Rectal smooth muscle tissue (tissue), 1 donor: ENCODE measurements at regions not wholly inside any gene's neighbourhood (a gene's known extent, or its start where the extent isn't known, plus 50 kb on each side); places are given as distances from the start of the nearest gene placed in this dataset.

Source experiments
- H3K27ac ChIP-seq: one replicate; pipeline ENCODE4 v1.7.0; 2013; ENCODE audit warnings: low read depth, low read length, inconsistent platforms
- H3K27me3 ChIP-seq: one replicate; pipeline ENCODE4 v1.7.0; 2013; ENCODE audit warnings: low read length; ENCODE audit not compliant: control insufficient read depth, insufficient read depth
- H3K36me3 ChIP-seq: one replicate; pipeline ENCODE4 v1.7.0; 2013; ENCODE audit warnings: low read length; ENCODE audit not compliant: control insufficient read depth, insufficient read depth
- H3K4me1 ChIP-seq: one replicate; pipeline ENCODE4 v1.7.0; 2013; ENCODE audit warnings: low read length; ENCODE audit not compliant: control insufficient read depth, insufficient read depth
- H3K4me3 ChIP-seq: one replicate; pipeline ENCODE4 v1.7.0; 2013; ENCODE audit warnings: low read length
- H3K9ac ChIP-seq: one replicate; pipeline ENCODE4 v1.7.0; 2013; ENCODE audit warnings: low read length

GRCh38 chr14:61847861-61848260 lies 85.6 kb downstream of the SNAPC1 start:
- no peaks in the 10 kb centered on the region for H3K36me3 ChIP-seq
- H3K4me3 ChIP-seq = no peak overlapping the region
- no peaks in the 10 kb centered on the region for H3K27me3 ChIP-seq
- no peaks in the 10 kb centered on the region for H3K4me1 ChIP-seq
- no peak overlapping the region for H3K27ac ChIP-seq
- H3K9ac ChIP-seq = no peak overlapping the region

GRCh38 chr14:61854898-61855297 lies 92.7 kb downstream of the SNAPC1 start:
- Histone ChIP-seq H3K36me3 (no peaks in the 10 kb centered on the region), H3K9ac (no peak overlapping the region), H3K4me3 (no peak overlapping the region), H3K27ac (no peak overlapping the region), H3K4me1 (no peaks in the 10 kb centered on the region), H3K27me3 (no peaks in the 10 kb centered on the region)

GRCh38 chr14:61860294-61860918 lies 98.2 kb downstream of the SNAPC1 start:
- Histone ChIP-seq H3K27me3 (no peaks in the 10 kb centered on the region), H3K36me3 (no peaks in the 10 kb centered on the region), H3K4me3 (no peak overlapping the region), H3K9ac (no peak overlapping the region), H3K4me1 (no peaks in the 10 kb centered on the region), H3K27ac (no peak overlapping the region)

DNA sequence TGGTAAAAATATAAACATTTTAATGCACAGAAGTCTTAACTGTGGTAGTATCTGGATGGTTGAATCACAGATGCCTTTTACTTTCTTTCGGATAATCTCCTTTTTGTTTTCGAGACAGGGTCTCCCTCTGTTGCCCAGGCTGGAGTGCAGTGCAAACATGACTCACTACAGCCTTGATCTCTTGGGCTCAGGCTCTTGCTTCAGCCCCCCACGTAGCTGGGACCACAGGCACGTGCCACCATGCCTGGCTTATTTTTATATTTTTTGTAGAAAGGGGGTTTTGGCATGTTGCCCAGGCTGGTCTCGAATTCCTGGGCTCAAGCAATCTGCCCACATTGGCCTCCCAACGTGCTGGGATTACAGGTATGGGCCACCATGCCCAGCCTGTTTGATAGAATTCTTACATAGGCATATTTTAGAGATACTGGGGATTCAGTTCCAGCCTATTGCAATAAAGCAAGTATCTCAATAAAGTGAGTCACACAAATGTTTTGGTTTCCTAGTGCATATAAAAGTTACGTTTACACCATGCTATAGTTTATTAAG lies 99.2 kb downstream of the SNAPC1 start:
- no peaks in the 10 kb centered on the region for H3K36me3 ChIP-seq
- no peak overlapping the region for H3K27ac ChIP-seq
- no peaks in the 10 kb centered on the region for H3K27me3 ChIP-seq
- H3K9ac ChIP-seq = no peak overlapping the region
- H3K4me1 ChIP-seq = no peaks in the 10 kb centered on the region
- no peak overlapping the region for H3K4me3 ChIP-seq

GRCh38 chr14:61864329-61864898 lies 102.2 kb downstream of the SNAPC1 start:
- H3K9ac ChIP-seq = no peak overlapping the region
- no peak overlapping the region for H3K4me3 ChIP-seq
- H3K27ac ChIP-seq = no peak overlapping the region
- H3K4me1 ChIP-seq = no peaks in the 10 kb centered on the region
- no peaks in the 10 kb centered on the region for H3K27me3 ChIP-seq
- H3K36me3 ChIP-seq = no peaks in the 10 kb centered on the region

DNA sequence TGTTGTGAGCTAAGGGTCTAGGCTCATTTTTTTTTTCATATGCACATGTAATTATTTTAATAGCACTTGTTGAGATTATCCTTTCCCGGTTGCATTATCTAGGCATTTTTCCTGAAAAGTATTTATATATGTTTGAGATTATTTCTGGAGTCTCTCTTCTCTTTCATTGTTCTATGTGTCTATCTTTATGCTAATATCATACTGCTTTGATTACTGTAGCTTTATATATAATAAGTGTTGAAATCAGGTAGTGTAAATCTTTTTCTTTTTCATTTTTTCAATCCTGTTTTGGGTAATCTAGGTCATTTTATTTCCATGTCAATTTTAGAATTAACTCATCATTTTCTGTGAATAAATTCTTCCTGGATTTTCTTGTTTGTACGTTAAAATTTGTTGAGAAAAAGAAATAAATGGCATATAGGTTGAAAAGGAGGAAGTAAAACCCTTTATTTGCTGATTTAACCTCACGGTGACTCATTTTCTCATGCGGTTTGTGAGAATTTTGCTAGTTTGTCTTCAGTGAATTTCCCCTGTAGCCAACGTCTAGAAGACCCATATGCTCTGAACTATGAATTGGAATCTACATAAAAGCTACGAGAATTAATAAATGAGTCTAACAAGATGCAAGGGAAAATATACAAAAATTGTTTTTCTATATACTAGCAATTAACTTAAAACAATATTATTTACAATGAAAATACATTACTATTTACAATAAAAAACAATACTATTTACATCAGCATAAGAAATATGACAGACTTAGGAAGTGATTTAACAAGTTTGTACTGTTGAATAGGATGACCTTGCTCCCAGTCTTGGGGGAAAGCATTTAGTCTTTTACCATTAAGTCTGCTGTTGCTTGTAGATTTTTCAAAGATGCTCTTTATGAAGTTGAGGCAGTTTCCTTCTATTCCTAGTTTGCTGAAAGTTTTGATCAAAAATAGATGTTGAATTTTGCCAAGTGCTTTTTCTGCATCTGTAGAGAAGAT lies 105.0 kb downstream of the SNAPC1 start:
- no peak overlapping the region for H3K27ac ChIP-seq
- no peaks in the 10 kb centered on the region for H3K4me1 ChIP-seq
- H3K27me3 ChIP-seq = no peaks in the 10 kb centered on the region
- H3K9ac ChIP-seq = no peak overlapping the region
- no peaks in the 10 kb centered on the region for H3K36me3 ChIP-seq
- H3K4me3 ChIP-seq = no peak overlapping the region

DNA sequence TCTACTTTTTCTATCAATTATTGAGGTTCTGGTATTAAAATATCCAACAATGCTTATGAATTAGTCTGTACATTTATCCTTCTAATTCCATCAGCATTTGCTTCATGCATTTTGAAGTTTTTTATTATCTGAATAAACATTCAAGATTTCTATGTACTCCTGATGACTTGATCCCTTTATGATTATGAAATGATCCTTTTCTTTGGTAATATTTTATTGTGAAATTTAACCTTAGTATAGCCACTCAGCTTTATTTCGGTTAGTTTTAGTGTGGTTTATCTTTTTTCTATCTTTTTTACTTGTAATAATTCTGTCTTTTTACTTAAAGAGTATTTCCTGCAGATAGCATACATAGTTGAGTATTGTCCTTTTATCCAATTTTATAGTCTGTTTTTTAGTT lies 106.6 kb downstream of the SNAPC1 start:
- no peaks in the 10 kb centered on the region for H3K4me1 ChIP-seq
- no peak overlapping the region for H3K9ac ChIP-seq
- H3K4me3 ChIP-seq = no peak overlapping the region

DNA sequence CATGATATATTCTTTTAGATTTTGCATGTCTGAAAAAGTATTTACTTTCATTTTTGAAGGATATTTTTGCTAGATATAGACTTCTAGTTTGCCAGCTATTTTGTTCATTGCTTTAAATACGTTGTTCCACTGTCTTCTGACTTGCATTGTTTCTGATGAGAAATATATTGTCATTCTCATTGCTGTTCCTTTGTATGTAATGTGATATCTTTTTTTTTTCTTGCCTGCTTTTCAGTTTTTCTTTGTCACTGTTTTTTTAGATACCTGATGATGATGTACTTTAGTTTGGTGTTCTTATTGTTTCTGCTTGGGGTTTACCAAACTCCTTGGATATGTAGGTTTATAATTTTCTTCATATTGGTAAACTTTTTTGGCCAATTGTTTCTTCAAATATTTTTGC lies 107.9 kb downstream of the SNAPC1 start:
- Histone ChIP-seq H3K36me3 (no peaks in the 10 kb centered on the region), H3K4me3 (no peak overlapping the region), H3K9ac (no peak overlapping the region), H3K27ac (no peak overlapping the region), H3K4me1 (no peaks in the 10 kb centered on the region), H3K27me3 (no peaks in the 10 kb centered on the region)

More for the DNA sequence above, 106.6 kb downstream of the SNAPC1 start:
- Histone ChIP-seq H3K27me3 (no peaks in the 10 kb centered on the region), H3K27ac (no peak overlapping the region), H3K36me3 (no peaks in the 10 kb centered on the region)

DNA sequence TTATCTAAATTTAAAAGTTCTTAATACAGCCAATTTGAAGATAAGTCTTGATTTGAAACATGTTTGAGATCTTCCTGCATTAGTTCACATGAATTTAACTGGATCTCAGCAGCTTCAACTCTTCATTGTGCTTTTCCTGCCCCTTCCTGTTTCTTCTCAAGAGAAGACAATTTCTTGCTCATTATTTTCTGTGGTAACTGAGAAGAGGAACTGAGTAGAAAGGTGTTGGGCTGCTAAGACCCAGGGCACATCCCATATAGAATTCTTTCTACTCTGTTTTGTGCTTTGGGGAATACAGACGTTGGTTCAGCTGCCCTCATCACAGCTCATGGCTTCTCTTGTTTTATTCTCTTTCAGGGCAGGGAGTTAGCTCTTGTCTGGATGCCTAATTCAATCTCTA lies 110.2 kb downstream of the SNAPC1 start:
- H3K9ac ChIP-seq = no peak overlapping the region
- no peaks in the 10 kb centered on the region for H3K36me3 ChIP-seq
- no peak overlapping the region for H3K27ac ChIP-seq
- no peaks in the 10 kb centered on the region for H3K27me3 ChIP-seq
- H3K4me1 ChIP-seq = no peaks in the 10 kb centered on the region
- no peak overlapping the region for H3K4me3 ChIP-seq

DNA sequence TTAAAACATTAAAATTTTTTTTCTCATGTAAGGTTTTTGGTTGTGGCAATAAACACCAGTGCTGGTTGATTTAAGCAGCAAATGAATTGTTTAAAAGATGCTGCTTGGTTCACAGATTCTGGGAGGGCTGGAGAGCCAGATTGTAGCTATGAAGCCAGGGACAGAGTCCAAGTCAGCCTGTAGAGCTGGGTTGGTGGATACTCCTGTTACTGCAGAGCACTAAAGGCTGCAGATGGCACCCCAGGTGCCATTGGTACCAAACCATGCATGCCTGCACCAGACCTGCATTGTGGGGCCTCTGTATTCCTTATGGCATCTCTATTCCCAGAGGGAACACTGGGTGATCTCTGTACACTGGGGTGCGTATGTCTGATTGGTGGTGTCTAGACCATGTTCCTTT lies 113.3 kb downstream of the SNAPC1 start:
- H3K9ac ChIP-seq = no peak overlapping the region
- H3K36me3 ChIP-seq = no peaks in the 10 kb centered on the region
- H3K27ac ChIP-seq = no peak overlapping the region
- no peaks in the 10 kb centered on the region for H3K27me3 ChIP-seq
- H3K4me3 ChIP-seq = no peak overlapping the region
- no peaks in the 10 kb centered on the region for H3K4me1 ChIP-seq

- no peak overlapping the region for H3K4me3 ChIP-seq
- no peak overlapping the region for H3K9ac ChIP-seq
- no peak overlapping the region for H3K27ac ChIP-seq
- no peaks in the 10 kb centered on the region for H3K36me3 ChIP-seq
- no peaks in the 10 kb centered on the region for H3K4me1 ChIP-seq
- H3K27me3 ChIP-seq = no peaks in the 10 kb centered on the region
Observed at GRCh38 chr14:61876362-61877034, 114.3 kb downstream of the SNAPC1 start.

DNA sequence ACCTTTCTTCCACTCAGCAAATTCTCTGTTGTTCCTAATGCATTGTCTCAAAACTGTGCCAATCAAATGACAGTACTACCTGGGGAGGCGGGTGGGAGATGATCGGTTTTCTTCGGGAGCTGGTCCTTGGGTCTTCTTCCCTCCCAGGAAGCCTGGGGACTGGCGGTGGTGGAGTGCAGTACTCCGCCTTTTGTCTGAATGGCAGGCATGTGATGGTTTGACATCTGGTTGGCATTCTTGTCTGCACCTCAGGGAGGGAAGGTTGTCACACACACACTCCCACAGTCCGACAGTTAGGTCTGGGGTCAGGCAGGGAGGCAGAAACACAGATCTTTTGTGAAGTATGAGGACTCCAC lies 114.8 kb downstream of the SNAPC1 start:
- no peaks in the 10 kb centered on the region for H3K36me3 ChIP-seq
- H3K4me3 ChIP-seq = no peak overlapping the region
- no peak overlapping the region for H3K9ac ChIP-seq
- H3K27me3 ChIP-seq = no peaks in the 10 kb centered on the region
- H3K4me1 ChIP-seq = no peaks in the 10 kb centered on the region
- no peak overlapping the region for H3K27ac ChIP-seq
